GM23338 (cell line): ENCODE measurements at regions not wholly inside any gene's neighbourhood (a gene's known extent, or its start where the extent isn't known, plus 50 kb on each side); places are given as distances from the start of the nearest gene placed in this dataset.

Experiments used
- ATAC-seq: fragments of 200-7000 bp; cut with Tn5 transposase; 3 replicates; pipeline ENCODE4 v1.9.1; 2020
- DNase-seq: peaks from one replicate; pipeline ENCODE4 v3.0.0-alpha.2; 2015; ENCODE audit warnings: low spot score
- H2AFZ ChIP-seq: fragments of 200-600 bp; sonication (generic); 2 replicates; pipeline ENCODE4 v1.8.0; 2016; ENCODE audit warnings: antibody characterized with exemption, mild to moderate bottlenecking, moderate library complexity
- H3F3A ChIP-seq: fragments of 200-600 bp; sonication (generic); replicated peaks from 2 replicates; pipeline ENCODE4 v1.8.0; 2017; ENCODE audit warnings: antibody characterized with exemption, mixed run types, low read depth
- H3K27ac ChIP-seq: fragments of 200-600 bp; sonication (generic); 2 replicates; pipeline ENCODE4 v1.6.1; 2016; ENCODE audit warnings: low read depth
- H3K27me3 ChIP-seq: fragments of 200-600 bp; sonication (generic); 2 replicates; pipeline ENCODE4 v1.8.0; 2016; ENCODE audit warnings: mild to moderate bottlenecking, mixed run types, moderate library complexity; ENCODE audit not compliant: insufficient read depth
- H3K36me3 ChIP-seq: fragments of 200-600 bp; sonication (generic); 2 replicates; pipeline ENCODE4 v1.8.0; 2016; ENCODE audit warnings: mild to moderate bottlenecking; ENCODE audit not compliant: insufficient read depth
- H3K4me1 ChIP-seq: fragments of 200-600 bp; sonication (generic); 2 replicates; pipeline ENCODE4 v1.8.0; 2016; ENCODE audit warnings: mild to moderate bottlenecking, moderate library complexity; ENCODE audit not compliant: insufficient read depth
- H3K4me2 ChIP-seq: fragments of 200-600 bp; sonication (generic); 2 replicates; pipeline ENCODE4 v1.7.1; 2017; ENCODE audit warnings: mixed run types
- H3K4me3 ChIP-seq: fragments of 200-600 bp; sonication (generic); 2 replicates; pipeline ENCODE4 v1.6.1; 2016; ENCODE audit warnings: mixed run types
- H3K79me2 ChIP-seq: fragments of 200-600 bp; sonication (generic); replicated peaks from 2 replicates; pipeline ENCODE4 v1.8.0; 2017; ENCODE audit warnings: mild to moderate bottlenecking; ENCODE audit not compliant: insufficient read depth
- H3K9me2 ChIP-seq: fragments of 200-600 bp; sonication (generic); 2 replicates; pipeline ENCODE4 v1.8.0; 2017; ENCODE audit not compliant: insufficient read depth
- H4K20me1 ChIP-seq: fragments of 200-600 bp; sonication (generic); replicated peaks from 2 replicates; pipeline ENCODE4 v1.8.0; 2017; ENCODE audit warnings: mild to moderate bottlenecking; ENCODE audit not compliant: insufficient read depth
- H3K27ac Mint-ChIP-seq: 2 replicates; pipeline ENCODE4 v1.8.0; 2020; ENCODE audit warnings: inconsistent platforms, mild to moderate bottlenecking, moderate library complexity, mixed read lengths
- H3K27me3 Mint-ChIP-seq: 3 replicates; pipeline ENCODE4 v1.8.0; 2022; ENCODE audit warnings: low read depth, mild to moderate bottlenecking, moderate library complexity, mixed read lengths, inconsistent platforms; ENCODE audit not compliant: insufficient read depth, poor library complexity
- H3K36me3 Mint-ChIP-seq: 3 replicates; pipeline ENCODE4 v1.8.0; 2021; ENCODE audit warnings: low read depth, mild to moderate bottlenecking, inconsistent platforms, moderate library complexity, mixed read lengths
- H3K4me1 Mint-ChIP-seq: 3 replicates; pipeline ENCODE4 v1.8.0; 2020; ENCODE audit warnings: mild to moderate bottlenecking, inconsistent platforms, mixed read lengths
- H3K4me3 Mint-ChIP-seq: 3 replicates; pipeline ENCODE4 v1.8.0; 2021; ENCODE audit warnings: moderate library complexity, mild to moderate bottlenecking, inconsistent platforms, mixed read lengths
- H3K9me3 Mint-ChIP-seq: 3 replicates; pipeline ENCODE4 v1.8.0; 2020; ENCODE audit warnings: moderate library complexity, mild to moderate bottlenecking, inconsistent platforms, mixed read lengths
- CREB1 ChIP-seq: fragments of 250-450 bp; sonication (Bioruptor Pico); IDR thresholded peaks from 2 replicates; pipeline ENCODE4 v1.5.0; 2020; ENCODE audit warnings: low read depth, mild to moderate bottlenecking, moderate library complexity
- CTCF ChIP-seq, 2 experiments: fragments of 200-600 bp in 1 of 2; sonication (generic) in 1 of 2; conservative IDR thresholded peaks; 2 replicates each; pipeline versions ENCODE4 v1.5.1 to v1.6.1; 2016 to 2017; ENCODE audit warnings: antibody characterized with exemption in 2 of 2, low read depth in 2 of 2, mild to moderate bottlenecking in 2 of 2, moderate library complexity in 1 of 2
- EZH2 ChIP-seq: fragments of 200-600 bp; sonication (generic); IDR thresholded peaks from one replicate; pipeline ENCODE4 v1.8.0; 2017; ENCODE audit warnings: antibody characterized with exemption, mild to moderate bottlenecking, low read depth; ENCODE audit not compliant: unreplicated experiment
- EZH2phosphoT487 ChIP-seq: fragments of 200-600 bp; sonication (generic); IDR thresholded peaks from one replicate; pipeline ENCODE4 v1.8.1; 2018; ENCODE audit warnings: antibody characterized with exemption; ENCODE audit not compliant: unreplicated experiment
- NANOG ChIP-seq: IDR thresholded peaks from 2 replicates; pipeline ENCODE4 v1.6.1; 2016; ENCODE audit warnings: antibody characterized with exemption, borderline replicate concordance
- POLR2AphosphoS5 ChIP-seq: IDR thresholded peaks from 2 replicates; pipeline ENCODE4 v1.6.1; 2016; ENCODE audit warnings: antibody characterized with exemption, low read depth
- REST ChIP-seq: IDR thresholded peaks from one replicate; pipeline ENCODE4 v1.6.1; 2018; ENCODE audit warnings: antibody characterized with exemption; ENCODE audit not compliant: unreplicated experiment
- STAT1 ChIP-seq: IDR thresholded peaks from one replicate; pipeline ENCODE4 v1.6.1; 2016; ENCODE audit warnings: antibody characterized with exemption; ENCODE audit not compliant: unreplicated experiment

GRCh38 chr2:129499747-129500146, 479.7 kb upstream of the RAB6C start:
- ATAC-seq, result no peak
- H2AFZ ChIP-seq, result no peak overlapping the region

More at GRCh38 chr2:129499747-129500146, 479.7 kb upstream of the RAB6C start:
- Mint-ChIP-seq H3K4me3 (no peak overlapping the region), H3K4me1 (peaks cover 3% of the 10 kb centered on the region; the same call in 1 of the 3 replicates), H3K27me3 (peaks cover 3% of the 10 kb centered on the region), H3K27ac (no peak overlapping the region), H3K9me3 (no peaks in the 10 kb centered on the region), H3K36me3 (no peaks in the 10 kb centered on the region)
- H3K27ac ChIP-seq, result no peak overlapping the region
- no peaks in the 10 kb centered on the region for H3F3A ChIP-seq
- no peaks in the 10 kb centered on the region for H3K36me3 ChIP-seq
- TF ChIP-seq NANOG, result no peak
- no peak for TF ChIP-seq CREB1 (CRISPR knock-in tag)
- no peak for TF ChIP-seq CTCF (conservative IDR thresholded peaks at IDR 0.05; ENCODE audit: low read depth in 2 of 2)
- no peak for TF ChIP-seq STAT1
- no peak for TF ChIP-seq EZH2
- no peak for TF ChIP-seq REST
- no peak for TF ChIP-seq POLR2AphosphoS5
- no peak for TF ChIP-seq EZH2phosphoT487
- H4K20me1 ChIP-seq, result no peaks in the 10 kb centered on the region
- no peak overlapping the region for H3K4me2 ChIP-seq
- H3K4me3 ChIP-seq, result no peak overlapping the region
- H3K4me1 ChIP-seq, result no peaks in the 10 kb centered on the region
- no peaks in the 10 kb centered on the region for H3K79me2 ChIP-seq
- H3K27me3 ChIP-seq, result no peaks in the 10 kb centered on the region
- H3K9me2 ChIP-seq, result no peaks in the 10 kb centered on the region
- DNase-seq, result no peak
